ENCODE measurements at regions not wholly inside any gene's neighbourhood (a gene's known extent, or its start where the extent isn't known, plus 50 kb on each side); places are given as distances from the start of the nearest gene placed in this dataset.

GRCh38 chr7:155147172-155147571, 77.0 kb downstream of the HTR5A start:
- no peak overlapping the region for H3K4me3 ChIP-seq
- H3K27ac Mint-ChIP-seq = no peak overlapping the region
- H3K27me3 Mint-ChIP-seq (ENCODE audit: insufficient read depth, low read depth, poor library complexity) = peaks cover 12% of the 10 kb centered on the region
- H2AFZ ChIP-seq = no peak overlapping the region
- no peaks in the 10 kb centered on the region for H3K79me2 ChIP-seq (replicated peaks; ENCODE audit: insufficient read depth)
- H3K36me3 ChIP-seq (ENCODE audit: insufficient read depth) = no peaks in the 10 kb centered on the region
- H3K9me2 ChIP-seq (ENCODE audit: insufficient read depth) = no peaks in the 10 kb centered on the region
- no peaks in the 10 kb centered on the region for H3K27me3 ChIP-seq (ENCODE audit: insufficient read depth)
- H3K4me1 ChIP-seq (ENCODE audit: insufficient read depth) = no peaks in the 10 kb centered on the region
- no peak overlapping the region for H3K27ac ChIP-seq (ENCODE audit: low read depth)
- H3F3A ChIP-seq (replicated peaks; ENCODE audit: low read depth) = no peaks in the 10 kb centered on the region
- TF ChIP-seq CREB1 (CRISPR knock-in tag; IDR thresholded peaks at IDR 0.05; ENCODE audit: low read depth) (no peak), NANOG (IDR thresholded peaks at IDR 0.05; ENCODE audit: borderline replicate concordance) (no peak), STAT1 (IDR thresholded peaks at IDR 0.05; ENCODE audit: unreplicated experiment) (no peak), JUNB (IDR thresholded peaks at IDR 0.05; ENCODE audit: unreplicated experiment) (no peak), ZNF114 (CRISPR knock-in tag; IDR thresholded peaks at IDR 0.05) (no peak), ZNF462 (CRISPR knock-in tag; IDR thresholded peaks at IDR 0.05) (no peak), EZH2 (IDR thresholded peaks at IDR 0.05; ENCODE audit: low read depth, unreplicated experiment) (no peak)
- TF ChIP-seq, protein P1, sequence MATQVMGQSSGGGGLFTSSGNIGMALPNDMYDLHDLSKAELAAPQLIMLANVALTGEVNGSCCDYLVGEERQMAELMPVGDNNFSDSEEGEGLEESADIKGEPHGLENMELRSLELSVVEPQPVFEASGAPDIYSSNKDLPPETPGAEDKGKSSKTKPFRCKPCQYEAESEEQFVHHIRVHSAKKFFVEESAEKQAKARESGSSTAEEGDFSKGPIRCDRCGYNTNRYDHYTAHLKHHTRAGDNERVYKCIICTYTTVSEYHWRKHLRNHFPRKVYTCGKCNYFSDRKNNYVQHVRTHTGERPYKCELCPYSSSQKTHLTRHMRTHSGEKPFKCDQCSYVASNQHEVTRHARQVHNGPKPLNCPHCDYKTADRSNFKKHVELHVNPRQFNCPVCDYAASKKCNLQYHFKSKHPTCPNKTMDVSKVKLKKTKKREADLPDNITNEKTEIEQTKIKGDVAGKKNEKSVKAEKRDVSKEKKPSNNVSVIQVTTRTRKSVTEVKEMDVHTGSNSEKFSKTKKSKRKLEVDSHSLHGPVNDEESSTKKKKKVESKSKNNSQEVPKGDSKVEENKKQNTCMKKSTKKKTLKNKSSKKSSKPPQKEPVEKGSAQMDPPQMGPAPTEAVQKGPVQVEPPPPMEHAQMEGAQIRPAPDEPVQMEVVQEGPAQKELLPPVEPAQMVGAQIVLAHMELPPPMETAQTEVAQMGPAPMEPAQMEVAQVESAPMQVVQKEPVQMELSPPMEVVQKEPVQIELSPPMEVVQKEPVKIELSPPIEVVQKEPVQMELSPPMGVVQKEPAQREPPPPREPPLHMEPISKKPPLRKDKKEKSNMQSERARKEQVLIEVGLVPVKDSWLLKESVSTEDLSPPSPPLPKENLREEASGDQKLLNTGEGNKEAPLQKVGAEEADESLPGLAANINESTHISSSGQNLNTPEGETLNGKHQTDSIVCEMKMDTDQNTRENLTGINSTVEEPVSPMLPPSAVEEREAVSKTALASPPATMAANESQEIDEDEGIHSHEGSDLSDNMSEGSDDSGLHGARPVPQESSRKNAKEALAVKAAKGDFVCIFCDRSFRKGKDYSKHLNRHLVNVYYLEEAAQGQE (IDR thresholded peaks at IDR 0.05; ENCODE audit: unreplicated experiment) = no peak
- TF ChIP-seq, protein P2, sequence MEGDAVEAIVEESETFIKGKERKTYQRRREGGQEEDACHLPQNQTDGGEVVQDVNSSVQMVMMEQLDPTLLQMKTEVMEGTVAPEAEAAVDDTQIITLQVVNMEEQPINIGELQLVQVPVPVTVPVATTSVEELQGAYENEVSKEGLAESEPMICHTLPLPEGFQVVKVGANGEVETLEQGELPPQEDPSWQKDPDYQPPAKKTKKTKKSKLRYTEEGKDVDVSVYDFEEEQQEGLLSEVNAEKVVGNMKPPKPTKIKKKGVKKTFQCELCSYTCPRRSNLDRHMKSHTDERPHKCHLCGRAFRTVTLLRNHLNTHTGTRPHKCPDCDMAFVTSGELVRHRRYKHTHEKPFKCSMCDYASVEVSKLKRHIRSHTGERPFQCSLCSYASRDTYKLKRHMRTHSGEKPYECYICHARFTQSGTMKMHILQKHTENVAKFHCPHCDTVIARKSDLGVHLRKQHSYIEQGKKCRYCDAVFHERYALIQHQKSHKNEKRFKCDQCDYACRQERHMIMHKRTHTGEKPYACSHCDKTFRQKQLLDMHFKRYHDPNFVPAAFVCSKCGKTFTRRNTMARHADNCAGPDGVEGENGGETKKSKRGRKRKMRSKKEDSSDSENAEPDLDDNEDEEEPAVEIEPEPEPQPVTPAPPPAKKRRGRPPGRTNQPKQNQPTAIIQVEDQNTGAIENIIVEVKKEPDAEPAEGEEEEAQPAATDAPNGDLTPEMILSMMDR (conservative IDR thresholded peaks at IDR 0.05; ENCODE audit: low read depth in 2 of 2) = no peak
- H3K36me3 Mint-ChIP-seq (ENCODE audit: low read depth) = peaks cover 19% of the 10 kb centered on the region
- ATAC-seq = no peak
- peaks cover 25% of the 10 kb centered on the region for H3K9me3 Mint-ChIP-seq
- DNase-seq (ENCODE audit: low spot score) = no peak
- H4K20me1 ChIP-seq (replicated peaks; ENCODE audit: insufficient read depth) = no peaks in the 10 kb centered on the region
- no peak overlapping the region for H3K4me3 Mint-ChIP-seq
- no peak overlapping the region for H3K4me2 ChIP-seq
- peaks cover 9% of the 10 kb centered on the region for H3K4me1 Mint-ChIP-seq

Measured in GM23338 (cell line).